SK-N-MC (cell line): ENCODE measurements at regions not wholly inside any gene's neighbourhood (a gene's known extent, or its start where the extent isn't known, plus 50 kb on each side); places are given as distances from the start of the nearest gene placed in this dataset.

Experiments used
- DNase-seq: peaks from one replicate; pipeline ENCODE4 v3.0.0-alpha.2; 2011; ENCODE audit warnings: low read depth, low spot score
- H3K27ac ChIP-seq: fragments of 200-600 bp; sonication (generic); 2 replicates; pipeline ENCODE4 v1.5.1; 2016; ENCODE audit warnings: mixed run types
- H3K36me3 ChIP-seq: fragments of 200-600 bp; sonication (generic); 2 replicates; pipeline ENCODE4 v1.6.1; 2017; ENCODE audit warnings: antibody characterized with exemption, low read length, mixed read lengths; ENCODE audit not compliant: insufficient read depth
- H3K4me3 ChIP-seq: fragments of 200-600 bp; sonication (generic); 2 replicates; pipeline ENCODE4 v1.5.1; 2016
- H3K9ac ChIP-seq: fragments of 200-600 bp; sonication (generic); 2 replicates; pipeline ENCODE4 v1.8.0; 2017; ENCODE audit warnings: mixed run types, mixed read lengths; ENCODE audit not compliant: insufficient read length
- H3K9me3 ChIP-seq: fragments of 200-600 bp; sonication (generic); 2 replicates; pipeline ENCODE4 v1.6.1; 2017; ENCODE audit warnings: low read depth, mild to moderate bottlenecking, antibody characterized with exemption, low read length, moderate library complexity, mixed read lengths
- EZH2 ChIP-seq: fragments of 200-600 bp; sonication (generic); IDR thresholded peaks from one replicate; pipeline ENCODE4 v1.6.1; 2017; ENCODE audit warnings: antibody characterized with exemption
- FOXP2 ChIP-seq: optimal IDR thresholded peaks from 2 replicates; pipeline ENCODE3; 2011; ENCODE audit warnings: mild to moderate bottlenecking, moderate library complexity; ENCODE audit not compliant: insufficient read depth; ENCODE audit errors: extremely low read length, control extremely low read depth
- POLR2AphosphoS5 ChIP-seq: IDR thresholded peaks from 2 replicates; pipeline ENCODE4 v1.6.1; 2012; ENCODE audit warnings: mild to moderate bottlenecking, low read depth, low read length, borderline replicate concordance

DNA sequence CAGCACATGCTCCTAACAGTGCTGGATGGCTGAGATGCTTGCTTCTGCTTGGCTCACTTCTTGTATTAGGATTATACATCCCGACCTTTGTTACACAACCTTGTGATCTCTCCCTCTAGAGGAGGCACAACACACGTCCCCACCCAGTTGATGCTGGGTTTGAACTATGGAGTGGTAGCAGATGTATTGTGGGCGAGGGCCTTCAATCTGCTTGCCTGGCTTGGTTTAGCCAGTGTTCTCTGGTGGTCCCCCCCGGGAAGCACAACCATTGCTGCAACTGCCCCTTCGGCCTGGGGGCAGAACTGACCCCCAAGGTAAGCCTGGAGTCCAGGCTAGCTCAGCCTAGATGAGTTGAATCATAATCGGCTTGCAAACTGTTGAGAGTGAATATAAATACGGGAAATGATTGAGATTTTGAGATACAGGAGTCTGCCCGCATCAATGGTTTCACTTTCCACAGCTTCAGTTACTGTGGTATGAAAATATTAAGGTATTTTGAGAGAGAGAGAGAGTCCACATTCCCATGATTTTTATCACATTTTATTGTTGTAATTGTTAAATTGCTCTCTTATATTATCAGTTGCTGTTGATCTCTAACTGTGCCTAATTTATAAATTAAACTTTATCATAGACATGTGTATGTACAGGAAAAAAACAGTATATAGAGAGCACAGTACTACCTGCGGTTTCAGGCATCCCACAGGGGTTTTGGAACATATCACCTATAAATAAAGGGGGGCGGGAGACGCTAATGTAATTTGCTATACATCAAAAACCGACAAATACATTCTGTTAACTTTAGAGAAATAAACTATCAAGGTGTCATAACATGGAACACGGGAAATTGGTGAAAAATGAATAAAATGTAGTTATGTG is 482.0 kb upstream of the B3GAT1 start:
- no peak overlapping the region for H3K27ac ChIP-seq
- no peak for TF ChIP-seq EZH2
- TF ChIP-seq FOXP2: no peak
- TF ChIP-seq POLR2AphosphoS5: no peak
- no peaks in the 10 kb centered on the region for H3K36me3 ChIP-seq
- peaks cover 5% of the 10 kb centered on the region; the same call in 1 of the 2 replicates for H3K9me3 ChIP-seq
- H3K9ac ChIP-seq: no peak overlapping the region
- no peak for DNase-seq
- no peak overlapping the region for H3K4me3 ChIP-seq

DNA sequence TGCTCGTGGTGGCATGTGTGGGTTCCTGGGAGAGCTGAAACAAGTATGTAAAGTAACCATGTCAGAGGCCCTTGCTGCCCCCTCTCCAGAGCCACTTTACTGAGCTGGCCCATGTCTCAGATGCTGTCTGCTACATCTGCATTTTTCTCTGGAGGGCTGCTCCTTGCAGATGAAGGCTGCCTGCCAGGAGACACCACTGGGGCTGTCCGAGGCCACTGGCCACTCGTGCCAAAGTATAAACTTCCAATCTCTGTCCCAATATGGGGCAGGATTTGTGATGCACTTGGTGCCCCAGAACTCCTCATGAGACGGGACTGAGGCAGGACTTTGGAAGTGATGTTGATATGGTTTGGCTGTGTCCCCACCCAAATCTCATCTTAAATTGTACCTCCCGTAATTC is 478.4 kb upstream of the B3GAT1 start:
- no peak overlapping the region for H3K4me3 ChIP-seq
- no peaks in the 10 kb centered on the region for H3K9me3 ChIP-seq
- no peaks in the 10 kb centered on the region for H3K36me3 ChIP-seq
- TF ChIP-seq FOXP2 (no peak), EZH2 (no peak), POLR2AphosphoS5 (no peak)
- no peak overlapping the region for H3K27ac ChIP-seq
- no peak overlapping the region for H3K9ac ChIP-seq
- DNase-seq: no peak

DNA sequence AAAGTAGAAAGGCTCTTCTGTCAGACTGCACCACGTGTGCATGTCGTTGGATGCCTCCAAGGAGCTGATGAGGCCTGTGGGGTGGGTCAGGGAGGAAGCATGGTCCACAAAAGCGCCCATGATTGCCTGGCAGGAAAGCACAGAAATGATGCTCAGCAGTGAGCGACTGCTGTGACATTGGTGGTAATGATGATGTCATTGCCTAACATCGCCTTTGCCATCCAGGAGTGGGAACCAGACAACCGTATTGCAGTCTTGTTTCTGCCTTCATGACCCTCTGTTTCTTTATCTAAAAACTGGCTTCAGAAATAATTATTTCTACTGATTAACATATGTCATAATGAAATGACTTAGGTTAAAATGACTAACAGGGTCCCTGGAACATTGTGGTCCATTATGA is 477.8 kb upstream of the B3GAT1 start:
- TF ChIP-seq POLR2AphosphoS5: no peak
- no peak for TF ChIP-seq EZH2
- TF ChIP-seq FOXP2: no peak
- Histone ChIP-seq H3K4me3 (no peak overlapping the region), H3K27ac (no peak overlapping the region), H3K9ac (no peak overlapping the region), H3K9me3 (no peaks in the 10 kb centered on the region), H3K36me3 (no peaks in the 10 kb centered on the region)
- DNase-seq: no peak

DNA sequence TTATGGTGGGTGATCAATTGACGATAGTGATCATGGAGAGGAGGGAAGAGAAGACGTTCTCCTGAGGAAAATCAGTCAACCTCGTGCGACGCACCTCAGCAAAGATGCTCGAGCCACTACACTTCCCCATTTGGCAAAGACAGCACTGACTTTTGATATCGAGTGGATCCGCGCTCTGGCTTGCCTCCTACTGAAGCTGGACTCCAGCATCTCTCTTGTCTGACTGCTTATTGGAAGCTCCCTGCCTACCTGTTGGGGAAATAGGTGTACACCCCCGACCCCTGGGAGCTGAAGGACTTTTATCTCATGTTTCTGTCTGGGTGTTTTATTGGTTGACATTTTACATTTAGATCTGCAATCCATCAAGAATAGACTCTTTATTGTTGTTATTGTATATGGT is 476.8 kb upstream of the B3GAT1 start:
- DNase-seq: no peak
- no peak overlapping the region for H3K9ac ChIP-seq
- no peaks in the 10 kb centered on the region for H3K36me3 ChIP-seq
- no peaks in the 10 kb centered on the region for H3K9me3 ChIP-seq
- no peak overlapping the region for H3K4me3 ChIP-seq
- H3K27ac ChIP-seq: no peak overlapping the region
- TF ChIP-seq FOXP2: no peak
- TF ChIP-seq POLR2AphosphoS5: no peak
- TF ChIP-seq EZH2: no peak

DNA sequence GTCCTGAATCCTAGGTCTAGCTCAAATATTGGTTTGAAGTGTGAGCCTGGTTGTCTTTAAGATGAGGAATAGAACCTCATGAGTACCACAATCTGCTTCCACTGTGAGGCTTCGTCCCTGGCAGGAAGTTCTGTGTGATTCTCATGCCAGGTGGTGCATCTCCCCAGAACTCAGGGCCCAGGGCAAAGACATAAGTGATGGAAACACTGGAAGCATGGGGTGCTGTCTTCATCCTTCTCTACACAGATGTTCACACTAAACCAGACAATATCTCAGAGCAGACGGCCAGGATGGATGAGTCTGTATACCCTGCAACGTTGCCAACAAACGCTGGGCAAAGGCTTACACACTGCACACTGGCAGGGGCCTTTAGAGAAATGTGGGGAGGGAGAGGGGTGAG is 475.9 kb upstream of the B3GAT1 start:
- H3K9ac ChIP-seq: no peak overlapping the region
- DNase-seq: no peak
- no peak for TF ChIP-seq FOXP2
- TF ChIP-seq POLR2AphosphoS5: no peak
- no peak for TF ChIP-seq EZH2
- H3K36me3 ChIP-seq: no peaks in the 10 kb centered on the region
- no peaks in the 10 kb centered on the region for H3K9me3 ChIP-seq
- no peak overlapping the region for H3K27ac ChIP-seq
- H3K4me3 ChIP-seq: no peak overlapping the region

DNA sequence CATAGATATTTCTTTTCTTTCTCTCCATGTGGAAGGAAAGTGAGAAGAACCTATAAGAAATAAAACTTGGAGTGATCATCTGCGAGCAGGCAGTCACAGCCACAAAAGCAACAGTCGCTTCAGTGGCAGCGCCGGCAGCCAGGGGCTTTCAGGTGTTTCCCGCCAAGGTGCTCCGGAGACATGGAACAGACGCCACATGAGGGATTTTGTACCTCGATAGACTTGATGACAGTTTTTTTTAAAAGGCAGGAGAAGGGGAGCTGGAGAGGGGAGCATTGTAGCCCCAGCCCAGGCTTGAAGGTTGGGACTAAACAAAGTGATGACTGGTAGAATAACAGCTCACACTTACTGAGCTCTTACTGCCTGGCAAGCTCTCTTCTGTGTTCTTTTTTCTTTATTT is 471.4 kb upstream of the B3GAT1 start:
- no peaks in the 10 kb centered on the region for H3K9me3 ChIP-seq
- no peak overlapping the region for H3K9ac ChIP-seq
- H3K36me3 ChIP-seq: no peaks in the 10 kb centered on the region
- TF ChIP-seq FOXP2: no peak
- TF ChIP-seq POLR2AphosphoS5: no peak
- no peak for TF ChIP-seq EZH2
- no peak overlapping the region for H3K4me3 ChIP-seq
- no peak overlapping the region for H3K27ac ChIP-seq
- DNase-seq: no peak

DNA sequence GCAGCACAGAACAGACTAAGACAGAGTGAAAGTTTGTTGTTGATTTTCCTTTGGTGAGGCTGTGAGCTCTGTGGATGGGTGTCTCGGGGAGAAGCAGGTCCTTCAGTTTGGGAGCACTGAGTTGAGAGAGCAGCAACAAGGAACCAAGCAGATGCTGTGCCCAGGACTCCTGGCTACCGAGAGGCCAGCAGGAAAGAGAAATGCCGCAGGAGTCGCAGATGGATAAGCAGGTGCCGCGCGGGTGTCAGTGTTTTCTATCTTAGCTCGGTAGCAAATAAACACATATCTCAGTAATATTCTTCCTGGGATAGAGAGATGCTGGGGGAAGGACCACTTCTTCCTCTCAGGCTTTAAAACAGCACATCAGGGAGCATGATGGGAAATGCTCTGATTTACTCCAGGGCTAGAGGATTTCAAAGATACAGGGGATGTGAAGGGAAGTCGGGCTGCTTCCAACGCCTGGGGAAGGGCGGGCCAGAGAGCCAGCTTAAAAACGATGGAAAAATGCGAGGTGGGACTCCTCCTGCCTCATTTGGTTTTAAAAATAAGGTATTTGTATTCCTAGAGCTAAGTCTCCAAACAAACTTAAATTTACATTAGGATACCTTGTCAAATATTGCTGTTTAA is 470.7 kb upstream of the B3GAT1 start:
- Histone ChIP-seq H3K4me3 (no peak overlapping the region), H3K27ac (no peak overlapping the region), H3K9ac (no peak overlapping the region), H3K36me3 (no peaks in the 10 kb centered on the region), H3K9me3 (no peaks in the 10 kb centered on the region)
- TF ChIP-seq FOXP2: no peak
- TF ChIP-seq EZH2: no peak
- no peak for TF ChIP-seq POLR2AphosphoS5
- no peak for DNase-seq

DNA sequence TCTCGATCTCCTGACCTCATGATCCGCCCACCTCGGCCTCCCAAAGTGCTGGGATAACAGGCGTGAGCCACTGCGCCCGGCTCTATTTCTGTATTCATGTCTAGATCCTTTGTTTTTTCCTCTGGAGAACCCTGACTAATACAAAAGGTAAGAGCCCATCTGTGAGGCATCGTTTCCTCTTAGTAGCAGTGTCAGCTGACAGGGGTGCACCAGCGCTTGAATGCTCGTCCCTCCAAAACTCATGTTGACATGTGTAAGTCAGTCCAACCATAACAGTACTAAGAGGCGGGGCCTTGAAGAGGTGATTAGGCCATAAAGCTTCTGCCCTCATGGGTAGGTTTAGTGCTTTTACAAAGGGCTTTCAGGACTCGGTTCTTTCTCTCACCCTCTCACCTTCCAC is 470.1 kb upstream of the B3GAT1 start:
- H3K9ac ChIP-seq: no peak overlapping the region
- TF ChIP-seq POLR2AphosphoS5 (no peak), EZH2 (no peak), FOXP2 (no peak)
- H3K9me3 ChIP-seq: no peaks in the 10 kb centered on the region
- no peak for DNase-seq
- H3K36me3 ChIP-seq: no peaks in the 10 kb centered on the region
- no peak overlapping the region for H3K4me3 ChIP-seq
- H3K27ac ChIP-seq: no peak overlapping the region

DNA sequence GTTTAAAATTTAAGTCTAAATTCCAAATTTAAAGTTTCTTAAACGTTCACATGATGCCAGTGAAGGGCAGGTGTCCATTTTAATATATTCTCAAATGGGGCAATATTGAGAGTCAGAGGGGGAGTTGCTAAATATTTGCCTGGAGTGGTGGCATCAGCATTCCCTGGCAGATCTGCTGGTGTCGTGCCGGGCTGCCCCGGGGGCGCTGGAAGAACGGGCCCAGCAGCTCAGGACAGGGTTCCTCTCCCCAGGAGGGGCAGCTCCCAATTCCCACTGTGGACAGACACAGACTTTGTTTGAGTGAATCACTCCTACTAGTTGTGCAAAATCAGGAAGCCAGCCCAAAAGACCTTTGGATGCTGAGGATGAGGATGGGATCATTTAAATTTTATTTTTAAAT is 468.7 kb upstream of the B3GAT1 start:
- Histone ChIP-seq H3K4me3 (no peak overlapping the region), H3K36me3 (no peaks in the 10 kb centered on the region), H3K9ac (no peak overlapping the region), H3K9me3 (no peaks in the 10 kb centered on the region), H3K27ac (no peak overlapping the region)
- TF ChIP-seq FOXP2 (no peak), EZH2 (no peak), POLR2AphosphoS5 (no peak)
- DNase-seq: no peak
